SK-N-MC (cell line): ENCODE measurements at regions not wholly inside any gene's neighbourhood (a gene's known extent, or its start where the extent isn't known, plus 50 kb on each side); places are given as distances from the start of the nearest gene placed in this dataset.

Experiments used
- EZH2 ChIP-seq: fragments of 200-600 bp; sonication (generic); IDR thresholded peaks from one replicate; pipeline ENCODE4 v1.6.1; 2017; ENCODE audit warnings: antibody characterized with exemption
- FOXP2 ChIP-seq: optimal IDR thresholded peaks from 2 replicates; pipeline ENCODE3; 2011; ENCODE audit warnings: mild to moderate bottlenecking, moderate library complexity; ENCODE audit not compliant: insufficient read depth; ENCODE audit errors: extremely low read length, control extremely low read depth
- POLR2AphosphoS5 ChIP-seq: IDR thresholded peaks from 2 replicates; pipeline ENCODE4 v1.6.1; 2012; ENCODE audit warnings: mild to moderate bottlenecking, low read depth, low read length, borderline replicate concordance

DNA sequence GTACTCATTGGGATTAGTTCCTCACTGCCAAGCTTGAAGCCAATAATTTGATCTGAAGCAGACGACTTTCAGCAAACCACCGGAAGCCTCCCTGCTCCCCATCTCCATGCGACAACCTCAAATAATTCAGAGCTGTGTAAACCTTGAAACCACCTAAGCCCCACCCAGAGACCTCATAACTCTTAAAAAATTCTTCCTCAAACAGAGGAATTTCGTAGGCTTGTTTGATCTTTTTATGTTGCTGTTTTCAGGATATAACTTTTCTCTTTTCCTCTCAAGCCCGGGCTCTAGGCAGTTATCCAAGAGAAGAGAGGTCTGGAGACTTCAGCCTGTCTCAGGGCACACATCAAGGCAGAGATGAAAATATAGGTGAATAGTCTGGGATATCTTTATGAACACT lies 311.6 kb downstream of the KCNRG start:
- TF ChIP-seq EZH2, result no peak
- no peak for TF ChIP-seq POLR2AphosphoS5
- no peak for TF ChIP-seq FOXP2
